Parathyroid adenoma (tissue), 2 donors: ENCODE measurements at regions not wholly inside any gene's neighbourhood (a gene's known extent, or its start where the extent isn't known, plus 50 kb on each side); places are given as distances from the start of the nearest gene placed in this dataset.

Experiments used
- H2AFZ ChIP-seq: fragments of 300-600 bp; sonication (generic); one replicate; pipeline ENCODE4 v1.7.0; 2017; ENCODE audit warnings: antibody characterized with exemption, mild to moderate bottlenecking
- H3K27ac ChIP-seq: fragments of 300-600 bp; sonication (generic); one replicate; pipeline ENCODE4 v1.7.0; 2017
- H3K27me3 ChIP-seq: fragments of 300-600 bp; sonication (generic); one replicate; pipeline ENCODE4 v1.7.0; 2017; ENCODE audit warnings: low read length; ENCODE audit not compliant: control insufficient read depth, insufficient read depth
- H3K36me3 ChIP-seq: fragments of 300-600 bp; sonication (generic); one replicate; pipeline ENCODE4 v1.7.0; 2017; ENCODE audit warnings: low read length; ENCODE audit not compliant: control insufficient read depth, insufficient read depth
- H3K4me1 ChIP-seq: fragments of 300-600 bp; sonication (generic); one replicate; pipeline ENCODE4 v1.7.0; 2017; ENCODE audit warnings: control low read depth
- H3K4me2 ChIP-seq: fragments of 300-600 bp; sonication (generic); one replicate; pipeline ENCODE4 v1.7.0; 2017; ENCODE audit warnings: low read length
- H3K4me3 ChIP-seq: fragments of 300-600 bp; sonication (generic); one replicate; pipeline ENCODE4 v1.7.0; 2017; ENCODE audit warnings: low read depth, low read length
- H3K79me2 ChIP-seq: fragments of 300-600 bp; sonication (generic); one replicate; pipeline ENCODE4 v1.7.0; 2017; ENCODE audit warnings: control low read depth
- H3K9ac ChIP-seq: fragments of 300-600 bp; sonication (generic); one replicate; pipeline ENCODE4 v1.7.0; 2017; ENCODE audit warnings: mild to moderate bottlenecking
- H3K9me3 ChIP-seq: fragments of 300-600 bp; sonication (generic); one replicate; pipeline ENCODE4 v1.7.0; 2017; ENCODE audit warnings: low read length; ENCODE audit not compliant: control insufficient read depth
- TF ChIP-seq, protein P1 (sequence below): fragments of 300-600 bp; sonication (generic); IDR thresholded peaks from one replicate; pipeline ENCODE4 v1.7.0; 2017; ENCODE audit warnings: antibody characterized with exemption, mild to moderate bottlenecking
- donor health status: primary hyperparathyroidism.

DNA sequence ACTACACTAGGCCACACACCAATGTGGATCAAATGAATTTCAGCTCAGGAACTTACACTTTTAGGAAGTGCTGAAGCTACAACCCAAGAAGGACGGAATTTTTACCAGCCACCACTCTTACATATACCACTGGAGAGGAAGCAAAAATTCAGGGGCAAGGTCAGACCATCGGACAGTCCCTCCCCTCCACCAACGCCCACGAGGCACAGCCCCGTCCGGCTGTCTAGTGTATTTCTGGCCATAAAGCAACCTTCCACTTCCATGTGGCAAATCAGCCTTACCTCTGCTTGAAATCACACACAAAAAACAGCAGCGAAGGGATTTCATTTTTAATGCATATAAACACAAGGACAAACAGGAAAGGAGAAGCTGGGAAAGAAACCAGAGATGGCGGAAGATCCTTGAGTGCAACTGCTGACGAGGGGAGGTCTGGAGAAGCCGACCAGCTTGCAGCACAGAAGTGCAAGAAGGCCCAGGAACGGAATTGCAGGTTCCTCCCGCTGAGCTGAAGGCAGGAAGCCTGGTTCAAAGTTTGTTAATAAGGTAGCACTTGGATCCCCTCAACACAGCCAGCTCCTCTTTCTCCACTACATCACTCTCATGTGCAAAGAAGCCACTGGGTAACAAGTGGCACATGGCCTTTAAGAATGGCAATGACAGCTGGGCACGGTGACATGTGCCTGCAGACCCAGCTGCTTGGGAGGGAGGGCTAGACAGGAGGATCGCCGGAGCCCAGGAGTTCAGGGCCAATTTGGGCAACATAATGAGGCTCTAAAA is 71.5 kb downstream of the SHANK2 start:
- Histone ChIP-seq H3K27me3 (no peaks in the 10 kb centered on the region), H3K4me2 (no peak overlapping the region), H3K4me3 (no peak overlapping the region), H3K9me3 (no peaks in the 10 kb centered on the region), H3K36me3 (no peaks in the 10 kb centered on the region), H3K79me2 (no peaks in the 10 kb centered on the region), H2AFZ (no peak overlapping the region), H3K4me1 (no peaks in the 10 kb centered on the region), H3K27ac (no peak overlapping the region), H3K9ac (no peak overlapping the region)
- TF ChIP-seq, protein P1, sequence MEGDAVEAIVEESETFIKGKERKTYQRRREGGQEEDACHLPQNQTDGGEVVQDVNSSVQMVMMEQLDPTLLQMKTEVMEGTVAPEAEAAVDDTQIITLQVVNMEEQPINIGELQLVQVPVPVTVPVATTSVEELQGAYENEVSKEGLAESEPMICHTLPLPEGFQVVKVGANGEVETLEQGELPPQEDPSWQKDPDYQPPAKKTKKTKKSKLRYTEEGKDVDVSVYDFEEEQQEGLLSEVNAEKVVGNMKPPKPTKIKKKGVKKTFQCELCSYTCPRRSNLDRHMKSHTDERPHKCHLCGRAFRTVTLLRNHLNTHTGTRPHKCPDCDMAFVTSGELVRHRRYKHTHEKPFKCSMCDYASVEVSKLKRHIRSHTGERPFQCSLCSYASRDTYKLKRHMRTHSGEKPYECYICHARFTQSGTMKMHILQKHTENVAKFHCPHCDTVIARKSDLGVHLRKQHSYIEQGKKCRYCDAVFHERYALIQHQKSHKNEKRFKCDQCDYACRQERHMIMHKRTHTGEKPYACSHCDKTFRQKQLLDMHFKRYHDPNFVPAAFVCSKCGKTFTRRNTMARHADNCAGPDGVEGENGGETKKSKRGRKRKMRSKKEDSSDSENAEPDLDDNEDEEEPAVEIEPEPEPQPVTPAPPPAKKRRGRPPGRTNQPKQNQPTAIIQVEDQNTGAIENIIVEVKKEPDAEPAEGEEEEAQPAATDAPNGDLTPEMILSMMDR, result no peak

DNA sequence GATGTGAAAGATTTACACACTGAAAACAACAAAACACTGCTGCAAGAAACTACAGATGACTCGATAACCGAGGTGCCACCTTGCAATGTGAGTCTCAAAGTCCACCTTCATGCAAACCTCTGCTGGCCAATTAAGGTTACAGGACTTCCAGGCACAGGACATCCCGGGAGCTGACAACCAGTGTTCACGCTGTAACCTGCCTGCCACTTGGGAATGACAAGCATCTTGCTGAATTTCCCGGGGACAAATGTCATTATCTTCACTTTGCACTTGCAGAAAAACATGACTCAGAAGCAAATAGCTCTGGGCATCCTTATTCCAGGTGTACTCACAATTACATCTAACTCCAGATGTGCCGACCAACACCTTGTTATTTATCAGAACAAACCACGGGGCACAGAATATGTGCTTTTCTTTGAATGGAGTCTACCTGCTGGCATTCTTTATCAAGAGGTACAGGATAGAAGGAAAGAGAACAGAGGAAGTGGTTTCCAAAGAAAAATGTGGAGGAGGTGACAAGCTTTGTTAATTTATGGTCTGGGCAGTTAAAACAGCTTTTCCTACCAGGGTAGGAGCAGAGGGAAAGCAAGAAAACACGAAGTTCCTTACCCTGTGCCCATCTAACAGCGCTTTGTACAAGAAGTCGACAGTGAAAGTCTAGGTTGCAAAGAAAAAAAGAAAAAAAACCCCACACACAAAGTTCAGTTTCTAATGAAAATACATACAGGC is 72.3 kb downstream of the SHANK2 start:
- TF ChIP-seq, protein P1, result no peak

DNA sequence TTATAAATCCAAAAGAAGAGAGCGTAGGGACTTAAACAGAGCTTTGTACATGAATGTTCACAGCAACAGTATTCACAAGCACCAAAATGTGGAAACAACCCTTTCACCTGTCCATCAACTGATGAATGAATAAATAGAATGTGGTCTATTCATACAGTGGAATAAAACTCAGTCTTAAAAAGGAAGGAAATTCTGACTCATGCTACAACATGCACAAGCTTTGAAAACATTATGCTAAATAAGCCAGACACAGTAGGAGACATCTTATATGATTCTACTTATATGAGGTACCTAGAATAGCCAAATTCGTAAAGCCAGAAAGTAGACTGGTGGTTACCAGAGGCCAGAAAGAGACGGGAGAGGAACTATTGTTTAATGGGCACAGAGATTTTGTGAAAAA is 74.3 kb downstream of the SHANK2 start:
- Histone ChIP-seq H3K4me3 (no peak overlapping the region), H3K4me1 (no peaks in the 10 kb centered on the region), H3K27me3 (no peaks in the 10 kb centered on the region), H3K27ac (no peak overlapping the region), H3K79me2 (no peaks in the 10 kb centered on the region), H3K36me3 (no peaks in the 10 kb centered on the region), H3K9me3 (no peaks in the 10 kb centered on the region), H3K9ac (no peak overlapping the region), H2AFZ (no peak overlapping the region), H3K4me2 (no peak overlapping the region)
- TF ChIP-seq, protein P1, result no peak

More for the DNA sequence above, 72.3 kb downstream of the SHANK2 start:
- H3K79me2 ChIP-seq, result no peaks in the 10 kb centered on the region
- H3K27ac ChIP-seq, result no peak overlapping the region
- no peak overlapping the region for H3K4me3 ChIP-seq
- no peaks in the 10 kb centered on the region for H3K4me1 ChIP-seq
- H3K36me3 ChIP-seq, result no peaks in the 10 kb centered on the region
- H3K27me3 ChIP-seq, result no peaks in the 10 kb centered on the region
- no peak overlapping the region for H3K4me2 ChIP-seq
- H3K9me3 ChIP-seq, result no peaks in the 10 kb centered on the region
- H3K9ac ChIP-seq, result no peak overlapping the region
- H2AFZ ChIP-seq, result no peak overlapping the region

GRCh38 chr11:71176812-71177211 is 75.6 kb downstream of the SHANK2 start:
- Histone ChIP-seq H2AFZ (no peak overlapping the region), H3K4me1 (no peaks in the 10 kb centered on the region), H3K4me3 (no peak overlapping the region)

More at GRCh38 chr11:71176812-71177211, 75.6 kb downstream of the SHANK2 start:
- no peak overlapping the region for H3K27ac ChIP-seq
- H3K27me3 ChIP-seq, result no peaks in the 10 kb centered on the region
- no peak overlapping the region for H3K4me2 ChIP-seq
- no peaks in the 10 kb centered on the region for H3K79me2 ChIP-seq
- no peaks in the 10 kb centered on the region for H3K36me3 ChIP-seq
- TF ChIP-seq, protein P1, result no peak
- no peak overlapping the region for H3K9ac ChIP-seq
- H3K9me3 ChIP-seq, result no peaks in the 10 kb centered on the region
